ENCODE measurements at regions not wholly inside any gene's neighbourhood (a gene's known extent, or its start where the extent isn't known, plus 50 kb on each side); places are given as distances from the start of the nearest gene placed in this dataset.

- ChIA-PET POLR2A (ENCODE audit: unreplicated experiment) (no interaction called here), CTCF (no interaction called here)
- Histone ChIP-seq H4K20me1 (ENCODE audit: insufficient read depth, low read length) (no peaks in the 10 kb centered on the region), H2BK5ac (ENCODE audit: low read depth, low read length, poor library complexity, severe bottlenecking) (no peak overlapping the region), H2BK15ac (ENCODE audit: low read depth, low read length) (no peak overlapping the region), H2BK20ac (ENCODE audit: low read depth, low read length) (no peak overlapping the region), H2AK5ac (ENCODE audit: low read depth, low read length) (no peak overlapping the region), H3K14ac (replicated peaks; ENCODE audit: low read depth, low read length) (no peak overlapping the region), H4K8ac (ENCODE audit: low read depth in 2 of 2, low read length in 2 of 2) (no peak overlapping the region), H3K9me3 (ENCODE audit: control insufficient read depth, insufficient read depth, low read length) (no peaks in the 10 kb centered on the region), H2AK9ac (replicated peaks; ENCODE audit: low read depth, low read length, poor library complexity) (no peak overlapping the region), H4K91ac (ENCODE audit: insufficient read depth, low read depth, low read length) (no peak overlapping the region), H3K18ac (ENCODE audit: low read depth, low read length) (no peak overlapping the region), H3K27ac (ENCODE audit: insufficient read depth, low read length) (no peak overlapping the region), H3K56ac (ENCODE audit: extremely low read depth, insufficient read depth, low read length) (no peak overlapping the region), H2AFZ (replicated peaks; ENCODE audit: low read length, poor library complexity) (no peak overlapping the region), H4K5ac (ENCODE audit: low read depth, low read length) (no peak overlapping the region), H2BK120ac (ENCODE audit: low read depth, low read length) (no peak overlapping the region), H3K4me1 (ENCODE audit: control insufficient read depth, insufficient read depth, low read length) (no peaks in the 10 kb centered on the region), H3K79me1 (ENCODE audit: low read depth in 1 of 2, low read length in 2 of 2) (no peaks in the 10 kb centered on the region), H3K4ac (ENCODE audit: low read depth, low read length) (no peak overlapping the region), H3K4me3 (ENCODE audit: insufficient read depth, low read depth, low read length) (no peak overlapping the region), H3K23ac (ENCODE audit: low read depth, low read length) (no peak overlapping the region), H3K27me3 (ENCODE audit: control insufficient read depth, insufficient read depth, low read length) (no peaks in the 10 kb centered on the region), H3K9me1 (ENCODE audit: insufficient read depth, low read length) (no peaks in the 10 kb centered on the region), H3K4me2 (ENCODE audit: low read depth, low read length) (no peak overlapping the region), H3K9ac (ENCODE audit: low read depth, low read length) (no peak overlapping the region), H3K36me3 (ENCODE audit: control insufficient read depth, insufficient read depth, low read length) (no peaks in the 10 kb centered on the region)
- in situ Hi-C loops (cut with MboI; ENCODE audit: low sequenced_read_pairs) (no loop called here), intact Hi-C loops (cut with micrococcal nuclease) (no loop called here), dilution Hi-C loops (cut with HindIII; ENCODE audit: low sequenced_read_pairs, unreplicated experiment) (no loop called here)
- ATAC-seq (ENCODE audit: low read depth), result no peak
- TF ChIP-seq USF2 (IDR thresholded peaks at IDR 0.05; ENCODE audit: low read depth, low read length) (no peak), NFE2L2 (IDR thresholded peaks at IDR 0.05; ENCODE audit: low read depth, low read length) (no peak), MAZ (IDR thresholded peaks at IDR 0.05; ENCODE audit: borderline replicate concordance, low read depth, low read length) (no peak), SMC3 (IDR thresholded peaks at IDR 0.05; ENCODE audit: low read depth, low read length) (no peak), BHLHE40 (IDR thresholded peaks at IDR 0.05; ENCODE audit: low read depth, low read length) (no peak)
- WGBS, 2 experiments (ENCODE audit: extremely low coverage in 2 of 2, insufficient read length in 1 of 2), result no CpG with 5 or more reads among the region's 1 CpG
- no TSS peak for BruUV-seq (replicated peaks)
- no peak for DNase-seq
These were observed 144.2 kb upstream of the FAM241A start for GRCh38 chr4:112001041-112001440.

Measured in IMR-90 (cell line).